Common myeloid progenitor, CD34-positive (primary cell): ENCODE measurements at regions not wholly inside any gene's neighbourhood (a gene's known extent, or its start where the extent isn't known, plus 50 kb on each side); places are given as distances from the start of the nearest gene placed in this dataset.

Experiments
- CTCF ChIA-PET: fragments of 350-600 bp; sonication (Branson Sonifier 250); formaldehyde crosslinking; loops from one replicate; lab custom pipeline; 2021; ENCODE audit warnings: antibody characterized with exemption; lab: Charles Lee
- POLR2A ChIA-PET: fragments of 350-600 bp; sonication (Branson Sonifier 250); formaldehyde crosslinking; loops from one replicate; lab custom pipeline; 2021; ENCODE audit warnings: antibody characterized with exemption; lab: Charles Lee
- DNase-seq, 3 donors: peaks; one replicate each; pipeline versions ENCODE4 v3.0.0 to v3.0.0-alpha.2; 2013
- H3K27ac ChIP-seq, 2 experiments: 1 replicate in 1 of 2; 2 replicates in 1 of 2; pipeline ENCODE4 v1.7.0; 2013; ENCODE audit warnings: inconsistent platforms in 2 of 2, low read length in 2 of 2, mild to moderate bottlenecking in 2 of 2, low read depth in 1 of 2, moderate library complexity in 1 of 2; ENCODE audit not compliant: severe bottlenecking in 2 of 2, insufficient read depth in 1 of 2, poor library complexity in 1 of 2
- H3K27me3 ChIP-seq, 5 experiments: replicated peaks in 2 of 5; 1 replicate in 3 of 5; 2 replicates in 2 of 5; pipeline versions ENCODE4 v1.6.1 to v1.7.0; 2013; ENCODE audit warnings: low read length in 4 of 5, mild to moderate bottlenecking in 2 of 5, moderate library complexity in 2 of 5, inconsistent platforms in 1 of 5; ENCODE audit not compliant: insufficient read depth in 5 of 5, control insufficient read depth in 4 of 5
- H3K36me3 ChIP-seq, 4 experiments: 1 replicate in 2 of 4; 2 replicates in 2 of 4; pipeline versions ENCODE4 v1.6.1 to v1.7.0; 2013; ENCODE audit warnings: low read length in 3 of 4, control low read depth in 1 of 4, mild to moderate bottlenecking in 1 of 4; ENCODE audit not compliant: control insufficient read depth in 4 of 4, insufficient read depth in 4 of 4
- H3K4me1 ChIP-seq, 4 experiments: 1 replicate in 3 of 4; 2 replicates in 1 of 4; pipeline versions ENCODE4 v1.6.1 to v1.7.1; 2013; ENCODE audit warnings: low read length in 3 of 4, mild to moderate bottlenecking in 3 of 4, control low read depth in 1 of 4, inconsistent platforms in 1 of 4, moderate library complexity in 1 of 4; ENCODE audit not compliant: control insufficient read depth in 4 of 4, insufficient read depth in 4 of 4; ENCODE audit errors: control extremely low read depth in 1 of 4
- H3K4me3 ChIP-seq, 7 experiments: 1 replicate in 4 of 7; 2 replicates in 3 of 7; pipeline versions ENCODE4 v1.5.1 to v1.7.0; 2013; ENCODE audit warnings: mild to moderate bottlenecking in 7 of 7, low read length in 6 of 7, moderate library complexity in 6 of 7, inconsistent platforms in 2 of 7, low read depth in 2 of 7, control low read depth in 1 of 7; ENCODE audit not compliant: insufficient read depth in 4 of 7, control insufficient read depth in 1 of 7; ENCODE audit errors: extremely low read depth in 1 of 7
- H3K9me3 ChIP-seq, 5 experiments: 1 replicate in 4 of 5; 2 replicates in 1 of 5; pipeline versions ENCODE4 v1.6.1 to v1.7.1; 2013; ENCODE audit warnings: low read length in 4 of 5, mild to moderate bottlenecking in 2 of 5, inconsistent platforms in 1 of 5, low read depth in 1 of 5, moderate library complexity in 1 of 5; ENCODE audit not compliant: control insufficient read depth in 4 of 5, insufficient read depth in 2 of 5; ENCODE audit errors: control extremely low read depth in 1 of 5
- WGBS: methylation state at CpG from one replicate; pipeline ENCODE4 v1.1.5; 2013; ENCODE audit not compliant: insufficient coverage; 5-methylcytosine and 5-hydroxymethylcytosine counted together

- Histone ChIP-seq H3K36me3 (no peaks in the 10 kb centered on the region), H3K4me3 (no peak overlapping the region), H3K9me3 (no peaks in the 10 kb centered on the region), H3K27me3 (no peaks in the 10 kb centered on the region), H3K4me1 (no peaks in the 10 kb centered on the region), H3K27ac (no peak overlapping the region)
- POLR2A ChIA-PET, result no interaction called here
- DNase-seq, result no peak
- CTCF ChIA-PET, result no interaction called here
Measured at GRCh38 chr5:121009058-121009457, 545.0 kb downstream of the PRR16 start.

- Histone ChIP-seq H3K4me3 (no peak overlapping the region), H3K27ac (no peak overlapping the region), H3K9me3 (no peaks in the 10 kb centered on the region), H3K27me3 (no peaks in the 10 kb centered on the region), H3K4me1 (no peaks in the 10 kb centered on the region), H3K36me3 (no peaks in the 10 kb centered on the region)
- DNase-seq, result no peak
- WGBS, result 100% methylated on average over 2 of the region's 5 CpGs
- ChIA-PET CTCF (no interaction called here), POLR2A (no interaction called here)
Measured at GRCh38 chr5:121018004-121018403, 553.9 kb downstream of the PRR16 start.

DNA sequence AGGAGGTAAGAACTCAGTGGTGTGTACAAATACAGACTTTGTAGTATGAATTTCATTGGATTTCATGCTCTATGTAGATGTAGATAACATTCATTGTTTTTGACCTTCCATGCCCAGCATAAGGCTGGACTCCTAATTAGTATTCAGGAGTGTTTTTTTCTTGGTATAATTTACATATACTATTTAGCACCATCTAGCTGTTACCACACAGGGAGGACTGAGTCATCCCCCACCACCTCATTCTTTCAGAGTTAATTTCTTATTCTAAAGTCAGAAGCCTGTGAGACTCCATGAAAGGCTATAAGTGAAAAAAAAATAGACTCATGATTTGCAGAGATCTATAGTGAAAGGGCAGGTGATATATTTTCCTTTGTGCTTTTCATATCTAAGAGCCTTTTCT, 555.0 kb downstream of the PRR16 start:
- Histone ChIP-seq H3K4me1 (no peaks in the 10 kb centered on the region), H3K4me3 (no peak overlapping the region), H3K9me3 (no peaks in the 10 kb centered on the region), H3K27me3 (no peaks in the 10 kb centered on the region), H3K36me3 (no peaks in the 10 kb centered on the region), H3K27ac (no peak overlapping the region)
- CTCF ChIA-PET, result no interaction called here
- DNase-seq, result no peak
- POLR2A ChIA-PET, result no interaction called here

DNA sequence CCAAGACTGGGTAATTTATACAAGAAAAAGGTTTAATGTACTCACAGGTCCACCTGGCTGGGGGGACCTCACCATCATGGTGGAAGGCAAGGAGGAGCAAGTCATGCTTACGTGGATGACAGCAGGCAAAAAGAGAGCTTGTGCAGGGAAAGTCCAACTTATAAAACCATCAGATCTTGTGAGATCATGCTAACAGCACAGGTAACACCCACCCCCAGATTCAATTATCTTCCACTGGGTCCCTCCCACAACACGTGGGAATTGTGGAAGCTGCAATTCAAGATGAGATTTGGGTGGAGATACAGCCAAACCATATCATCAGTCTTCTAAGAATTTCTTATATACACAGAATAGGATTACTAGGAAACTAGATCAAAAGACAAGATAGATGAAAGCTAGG, 555.6 kb downstream of the PRR16 start:
- ChIA-PET POLR2A (no interaction called here), CTCF (no interaction called here)
- Histone ChIP-seq H3K9me3 (no peaks in the 10 kb centered on the region), H3K4me1 (no peaks in the 10 kb centered on the region), H3K36me3 (no peaks in the 10 kb centered on the region), H3K27me3 (no peaks in the 10 kb centered on the region), H3K4me3 (no peak overlapping the region), H3K27ac (no peak overlapping the region)
- DNase-seq, result no peak
- WGBS, result no CpG with 5 or more reads among the region's 2 CpGs

- POLR2A ChIA-PET, result no interaction called here
- no peaks in the 10 kb centered on the region for H3K27me3 ChIP-seq
Measured at GRCh38 chr5:121021681-121022080, 557.6 kb downstream of the PRR16 start.

DNA sequence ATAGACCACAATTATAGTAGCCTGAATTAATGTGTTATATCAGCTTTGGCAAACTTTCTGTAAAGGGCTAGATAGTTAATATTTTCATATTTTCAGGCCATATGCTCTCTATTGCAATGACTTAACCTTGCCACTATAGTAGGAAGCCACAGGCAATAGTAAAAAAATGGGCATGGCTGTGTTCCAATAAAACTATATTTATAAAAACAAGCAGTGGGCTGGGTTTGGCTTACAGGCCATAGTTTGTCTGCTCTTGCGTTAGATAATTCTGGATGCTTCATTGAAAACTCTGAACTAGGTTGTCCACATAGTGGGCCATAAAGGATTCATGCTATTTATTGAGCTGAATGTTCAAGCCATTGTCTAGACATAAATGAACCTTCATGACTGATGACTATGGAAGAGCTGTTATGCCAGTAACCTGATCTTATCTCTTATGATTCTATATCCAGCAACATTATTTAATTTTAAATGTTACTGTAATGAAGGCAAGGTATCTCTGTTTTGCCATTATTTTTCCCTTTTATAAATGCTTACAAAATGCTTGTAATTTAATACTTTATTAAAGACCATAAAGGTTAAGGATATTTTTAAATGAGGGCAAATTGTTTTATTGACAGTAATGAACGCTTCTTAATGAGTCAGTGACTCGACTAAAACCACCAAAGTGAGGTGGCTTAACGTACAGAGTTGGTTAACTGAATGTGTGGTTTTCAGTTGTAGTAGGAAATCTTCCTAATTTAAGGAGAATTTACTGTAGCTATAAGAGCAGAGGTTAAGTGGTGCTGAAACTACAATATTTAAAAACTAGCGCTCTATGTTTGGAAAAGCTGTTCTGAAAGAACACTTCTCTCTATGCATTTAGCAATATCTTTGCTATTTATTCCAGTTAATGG, 560.6 kb downstream of the PRR16 start:
- no peak for DNase-seq
- H3K27ac ChIP-seq, result no peak overlapping the region
- no peak overlapping the region for H3K4me3 ChIP-seq
- WGBS, result 88% methylated on average over 4 of the region's 5 CpGs
- H3K4me1 ChIP-seq, result no peaks in the 10 kb centered on the region
- H3K27me3 ChIP-seq, result no peaks in the 10 kb centered on the region
- no peaks in the 10 kb centered on the region for H3K9me3 ChIP-seq
- POLR2A ChIA-PET, result no interaction called here
- CTCF ChIA-PET, result no interaction called here
- no peaks in the 10 kb centered on the region for H3K36me3 ChIP-seq

More at GRCh38 chr5:121021681-121022080, 557.6 kb downstream of the PRR16 start:
- Histone ChIP-seq H3K4me3 (no peak overlapping the region), H3K9me3 (no peaks in the 10 kb centered on the region), H3K36me3 (no peaks in the 10 kb centered on the region), H3K27ac (no peak overlapping the region), H3K4me1 (no peaks in the 10 kb centered on the region)
- WGBS, result 93% methylated on average over 5 of the region's 5 CpGs
- CTCF ChIA-PET, result no interaction called here
- DNase-seq, result no peak

DNA sequence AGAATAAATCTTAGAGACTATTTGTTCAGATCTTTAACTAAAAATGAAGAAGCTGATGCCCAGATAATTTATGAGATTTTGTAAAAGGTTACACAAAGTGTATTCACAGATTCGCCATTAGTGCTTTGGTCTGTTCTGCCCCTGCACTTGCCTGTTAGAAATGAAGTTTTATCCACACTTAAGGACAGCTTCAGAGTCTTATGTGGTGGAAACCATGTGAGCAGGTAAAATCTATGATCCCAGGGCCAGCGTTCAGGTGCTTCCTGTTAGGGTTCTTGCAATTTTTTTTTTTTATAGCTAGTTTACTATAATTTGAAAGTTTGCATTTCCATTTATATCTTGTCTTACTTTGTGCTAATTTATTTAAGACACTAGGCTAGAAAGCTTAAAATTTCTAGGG, 561.6 kb downstream of the PRR16 start:
- Histone ChIP-seq H3K4me3 (no peak overlapping the region), H3K4me1 (no peaks in the 10 kb centered on the region), H3K27me3 (no peaks in the 10 kb centered on the region), H3K9me3 (no peaks in the 10 kb centered on the region), H3K36me3 (no peaks in the 10 kb centered on the region), H3K27ac (no peak overlapping the region)
- WGBS, result 100% methylated on average over 1 of the region's 2 CpGs
- CTCF ChIA-PET, result no interaction called here
- DNase-seq, result no peak
- POLR2A ChIA-PET, result no interaction called here
